Chondrocyte (in vitro differentiated cells): ENCODE measurements at regions not wholly inside any gene's neighbourhood (a gene's known extent, or its start where the extent isn't known, plus 50 kb on each side); places are given as distances from the start of the nearest gene placed in this dataset.

Source experiments
- DNase-seq: peaks from one replicate; pipeline ENCODE4 v3.0.0; 2021; ENCODE audit warnings: mixed read lengths, low spot score
- H3K27ac Mint-ChIP-seq: one replicate; pipeline ENCODE4 v1.8.0; 2021; ENCODE audit warnings: mild to moderate bottlenecking, moderate library complexity, mixed read lengths; ENCODE audit not compliant: unreplicated experiment
- H3K27me3 Mint-ChIP-seq: 2 replicates; pipeline ENCODE4 v1.8.0; 2021; ENCODE audit warnings: low read depth, mixed read lengths
- H3K36me3 Mint-ChIP-seq: 2 replicates; pipeline ENCODE4 v1.8.0; 2021; ENCODE audit warnings: low read depth, mixed read lengths
- H3K4me1 Mint-ChIP-seq: 2 replicates; pipeline ENCODE4 v1.8.0; 2021; ENCODE audit warnings: low read depth, mild to moderate bottlenecking, mixed read lengths
- H3K4me3 Mint-ChIP-seq: one replicate; pipeline ENCODE4 v1.8.0; 2021; ENCODE audit warnings: mild to moderate bottlenecking, moderate library complexity, mixed read lengths; ENCODE audit not compliant: unreplicated experiment
- H3K9me3 Mint-ChIP-seq: 2 replicates; pipeline ENCODE4 v1.8.0; 2021; ENCODE audit warnings: low read depth, mixed read lengths
- TF ChIP-seq, protein P1 (sequence below): fragments of 200-600 bp; sonication (generic); IDR thresholded peaks from 2 replicates; pipeline ENCODE4 v1.5.0; 2021; ENCODE audit warnings: antibody characterized with exemption, mild to moderate bottlenecking, moderate library complexity

DNA sequence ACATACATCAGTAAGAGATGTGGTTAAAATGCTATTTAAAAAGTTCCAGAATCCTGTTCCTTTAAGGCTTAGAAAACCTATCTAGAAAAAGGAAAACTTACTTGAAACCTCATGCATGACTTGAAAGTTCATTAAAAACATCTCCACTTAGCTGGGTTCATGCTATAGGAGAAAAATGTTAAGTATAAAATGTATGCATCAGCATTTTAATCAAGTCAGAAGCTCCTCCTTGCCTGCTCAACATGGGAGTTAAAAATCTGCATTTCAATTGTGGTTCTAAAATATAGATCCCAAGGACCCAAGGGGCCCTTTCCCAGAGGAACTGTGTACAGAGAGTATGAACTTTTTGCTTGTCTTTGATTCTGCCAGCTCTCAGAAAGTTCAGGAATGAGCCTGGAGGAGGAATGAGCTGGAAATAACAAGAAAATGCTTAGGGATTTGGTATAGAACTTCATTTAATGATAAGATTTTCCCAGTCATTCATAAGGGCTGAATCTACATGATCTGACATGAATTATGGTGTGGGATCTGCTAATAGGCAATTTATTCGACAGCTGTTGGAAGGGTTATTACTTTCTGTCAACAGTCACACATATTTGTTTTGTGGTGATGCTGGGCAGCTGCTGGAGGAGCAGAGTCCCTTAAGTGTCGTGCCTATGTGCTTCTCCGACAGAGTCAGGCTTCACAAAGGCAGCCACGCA lies 85.6 kb upstream of the MTPN start:
- H3K27ac Mint-ChIP-seq, result no peak overlapping the region
- peaks cover 2% of the 10 kb centered on the region for H3K4me1 Mint-ChIP-seq
- no peak for DNase-seq
- peaks cover 10% of the 10 kb centered on the region for H3K27me3 Mint-ChIP-seq
- H3K9me3 Mint-ChIP-seq, result peaks cover 2% of the 10 kb centered on the region
- TF ChIP-seq, protein P1, sequence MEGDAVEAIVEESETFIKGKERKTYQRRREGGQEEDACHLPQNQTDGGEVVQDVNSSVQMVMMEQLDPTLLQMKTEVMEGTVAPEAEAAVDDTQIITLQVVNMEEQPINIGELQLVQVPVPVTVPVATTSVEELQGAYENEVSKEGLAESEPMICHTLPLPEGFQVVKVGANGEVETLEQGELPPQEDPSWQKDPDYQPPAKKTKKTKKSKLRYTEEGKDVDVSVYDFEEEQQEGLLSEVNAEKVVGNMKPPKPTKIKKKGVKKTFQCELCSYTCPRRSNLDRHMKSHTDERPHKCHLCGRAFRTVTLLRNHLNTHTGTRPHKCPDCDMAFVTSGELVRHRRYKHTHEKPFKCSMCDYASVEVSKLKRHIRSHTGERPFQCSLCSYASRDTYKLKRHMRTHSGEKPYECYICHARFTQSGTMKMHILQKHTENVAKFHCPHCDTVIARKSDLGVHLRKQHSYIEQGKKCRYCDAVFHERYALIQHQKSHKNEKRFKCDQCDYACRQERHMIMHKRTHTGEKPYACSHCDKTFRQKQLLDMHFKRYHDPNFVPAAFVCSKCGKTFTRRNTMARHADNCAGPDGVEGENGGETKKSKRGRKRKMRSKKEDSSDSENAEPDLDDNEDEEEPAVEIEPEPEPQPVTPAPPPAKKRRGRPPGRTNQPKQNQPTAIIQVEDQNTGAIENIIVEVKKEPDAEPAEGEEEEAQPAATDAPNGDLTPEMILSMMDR, result no peak
- no peak overlapping the region for H3K4me3 Mint-ChIP-seq
- no peaks in the 10 kb centered on the region for H3K36me3 Mint-ChIP-seq

DNA sequence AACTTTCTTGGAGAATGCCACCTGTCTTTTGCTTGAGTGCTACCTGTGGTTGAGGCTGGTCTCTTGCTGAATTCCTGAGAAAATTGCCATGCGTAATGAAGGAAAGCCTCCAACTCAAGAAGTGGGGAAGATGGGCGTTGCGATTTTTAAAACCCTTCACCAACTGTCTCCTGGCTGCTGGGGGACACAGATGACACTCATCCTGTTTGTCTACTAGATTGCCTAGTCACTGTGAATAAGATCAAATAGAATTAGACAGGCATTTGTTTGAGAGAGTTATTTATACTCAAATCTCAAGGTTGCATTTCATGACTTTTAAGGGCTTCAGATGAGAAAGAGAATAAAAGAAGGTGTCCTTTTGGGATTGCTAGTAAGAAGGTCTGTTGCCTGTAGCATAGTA lies 84.3 kb upstream of the MTPN start:
- H3K27ac Mint-ChIP-seq, result no peak overlapping the region
- H3K27me3 Mint-ChIP-seq, result peaks cover 10% of the 10 kb centered on the region
- peaks cover 2% of the 10 kb centered on the region for H3K9me3 Mint-ChIP-seq
- H3K4me3 Mint-ChIP-seq, result no peak overlapping the region
- H3K4me1 Mint-ChIP-seq, result peaks cover 2% of the 10 kb centered on the region
- DNase-seq, result no peak
- no peaks in the 10 kb centered on the region for H3K36me3 Mint-ChIP-seq
- TF ChIP-seq, protein P1, result no peak

DNA sequence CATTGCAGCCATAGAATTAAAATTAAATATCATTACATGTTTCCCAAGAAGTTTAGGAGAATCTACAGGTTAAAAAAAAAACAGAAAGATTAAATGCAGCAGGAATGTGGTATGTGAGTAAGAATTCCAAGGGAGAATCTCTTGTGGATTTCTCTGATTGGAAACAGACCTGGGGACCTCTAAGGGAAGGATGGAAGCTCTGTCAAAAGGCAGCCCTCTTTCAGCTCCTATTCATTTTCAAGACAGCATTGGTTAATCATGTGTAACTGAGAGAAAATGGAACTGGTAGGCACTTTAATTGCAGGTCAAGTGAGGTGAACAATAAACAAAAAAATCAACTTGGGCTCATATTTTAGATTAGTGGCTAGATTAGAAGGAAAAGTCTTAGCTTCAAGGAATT lies 81.4 kb upstream of the MTPN start:
- Mint-ChIP-seq H3K27ac (no peak overlapping the region), H3K9me3 (no peaks in the 10 kb centered on the region), H3K36me3 (no peaks in the 10 kb centered on the region), H3K4me1 (no peaks in the 10 kb centered on the region), H3K4me3 (no peak overlapping the region), H3K27me3 (peaks cover 8% of the 10 kb centered on the region)
- TF ChIP-seq, protein P1, result no peak
- no peak for DNase-seq

DNA sequence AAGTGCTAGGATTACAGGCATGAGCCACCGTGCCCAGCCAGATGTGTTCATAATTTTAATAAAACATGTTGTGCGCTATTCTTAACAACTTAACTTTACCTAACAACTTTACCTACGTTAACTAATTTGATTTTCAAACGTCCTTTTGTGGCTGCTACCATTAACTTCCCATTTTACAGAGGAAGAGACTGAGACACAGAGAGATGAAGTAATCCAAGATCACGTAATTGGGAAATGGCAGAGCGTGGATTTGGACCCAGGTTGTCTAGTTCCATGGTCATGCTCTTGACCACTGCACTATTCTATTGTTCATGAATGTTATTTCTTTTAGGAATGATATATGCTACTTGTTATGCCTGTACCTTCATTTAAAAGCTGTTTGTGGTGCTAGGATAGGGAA lies 80.3 kb upstream of the MTPN start:
- no peaks in the 10 kb centered on the region for H3K4me1 Mint-ChIP-seq
- no peak overlapping the region for H3K4me3 Mint-ChIP-seq
- H3K9me3 Mint-ChIP-seq, result no peaks in the 10 kb centered on the region
- peaks cover 6% of the 10 kb centered on the region for H3K27me3 Mint-ChIP-seq
- DNase-seq, result no peak
- TF ChIP-seq, protein P1, result no peak
- H3K36me3 Mint-ChIP-seq, result no peaks in the 10 kb centered on the region
- no peak overlapping the region for H3K27ac Mint-ChIP-seq

DNA sequence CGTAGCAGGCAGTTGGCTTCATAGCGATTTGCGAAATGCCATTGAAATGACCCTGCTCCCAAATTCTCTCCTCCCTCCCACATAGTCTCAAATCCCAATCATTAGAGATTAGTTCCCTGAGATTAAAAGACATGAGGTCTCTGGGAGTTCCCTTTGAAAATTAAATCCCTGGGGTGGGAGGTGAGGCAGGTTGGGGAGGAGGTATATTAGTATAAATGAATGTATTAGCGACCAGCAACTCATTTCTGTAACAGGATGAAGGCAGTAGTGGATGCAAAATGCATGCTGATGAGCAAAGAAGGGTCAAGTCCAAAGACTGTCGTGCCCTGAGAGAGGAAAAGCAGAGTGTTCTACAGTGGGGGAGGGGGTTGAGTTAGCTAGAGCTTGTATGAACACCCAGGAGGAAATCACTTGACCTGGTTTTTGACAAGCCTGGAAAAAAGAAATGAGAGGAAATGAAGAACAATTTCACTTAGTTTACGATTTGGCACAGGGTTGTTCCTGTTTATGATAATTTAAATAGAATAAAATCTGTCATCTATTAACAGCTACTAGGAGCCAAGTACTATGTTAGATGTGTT lies 79.6 kb upstream of the MTPN start:
- H3K36me3 Mint-ChIP-seq, result no peaks in the 10 kb centered on the region
- TF ChIP-seq, protein P1, result no peak
- H3K9me3 Mint-ChIP-seq, result no peaks in the 10 kb centered on the region
- DNase-seq, result no peak
- no peak overlapping the region for H3K27ac Mint-ChIP-seq
- H3K4me1 Mint-ChIP-seq, result no peaks in the 10 kb centered on the region
- H3K4me3 Mint-ChIP-seq, result no peak overlapping the region
- peaks cover 4% of the 10 kb centered on the region for H3K27me3 Mint-ChIP-seq
